ENCODE measurements at regions not wholly inside any gene's neighbourhood (a gene's known extent, or its start where the extent isn't known, plus 50 kb on each side); places are given as distances from the start of the nearest gene placed in this dataset.

DNA sequence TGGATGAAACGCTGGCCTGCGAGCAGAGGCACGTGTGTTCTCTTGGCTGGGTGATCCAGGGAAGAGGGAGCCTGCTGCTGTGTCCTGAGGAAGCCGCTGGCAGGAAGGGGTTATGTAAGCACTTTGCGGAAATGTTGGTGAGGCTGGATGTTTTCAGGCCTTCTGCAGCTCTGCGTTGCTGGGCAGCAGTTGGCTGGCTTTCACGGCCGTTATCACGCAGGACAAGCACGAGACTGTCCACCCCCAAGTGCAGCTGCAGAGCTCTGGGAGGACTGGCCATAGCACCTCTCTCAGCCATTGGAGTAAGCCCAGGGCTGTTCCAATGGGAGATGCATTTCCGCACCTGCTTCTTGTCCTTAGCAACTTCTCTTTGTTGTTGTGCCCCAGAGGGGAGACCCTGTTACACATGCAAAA lies 146.9 kb upstream of the SOX21 start (continued):
- TF ChIP-seq, protein P1, sequence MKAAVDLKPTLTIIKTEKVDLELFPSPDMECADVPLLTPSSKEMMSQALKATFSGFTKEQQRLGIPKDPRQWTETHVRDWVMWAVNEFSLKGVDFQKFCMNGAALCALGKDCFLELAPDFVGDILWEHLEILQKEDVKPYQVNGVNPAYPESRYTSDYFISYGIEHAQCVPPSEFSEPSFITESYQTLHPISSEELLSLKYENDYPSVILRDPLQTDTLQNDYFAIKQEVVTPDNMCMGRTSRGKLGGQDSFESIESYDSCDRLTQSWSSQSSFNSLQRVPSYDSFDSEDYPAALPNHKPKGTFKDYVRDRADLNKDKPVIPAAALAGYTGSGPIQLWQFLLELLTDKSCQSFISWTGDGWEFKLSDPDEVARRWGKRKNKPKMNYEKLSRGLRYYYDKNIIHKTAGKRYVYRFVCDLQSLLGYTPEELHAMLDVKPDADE (conservative IDR thresholded peaks at IDR 0.05; ENCODE audit: control insufficient read depth, low read depth, low read length), result no peak

DNA sequence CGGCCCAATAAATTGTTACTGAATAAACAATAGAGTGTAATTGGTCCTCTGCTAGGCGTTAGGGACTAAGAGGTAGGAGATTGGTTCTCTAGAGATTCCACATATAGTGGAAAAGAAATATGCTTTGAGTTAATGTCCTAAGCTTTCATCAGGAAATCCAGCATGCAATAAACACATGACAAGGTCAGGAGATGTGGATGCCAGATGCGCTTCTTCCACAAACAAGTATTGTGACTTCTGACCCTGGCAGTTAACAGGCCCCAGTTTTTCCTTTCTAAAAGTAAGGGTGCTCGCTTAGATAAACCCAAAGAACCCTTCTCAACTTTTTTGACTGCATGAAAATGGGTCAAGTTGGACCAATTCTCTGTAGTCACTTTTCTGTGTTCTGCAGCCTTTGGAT lies 146.5 kb upstream of the SOX21 start:
- intact Hi-C loops (cut with micrococcal nuclease) (no loop called here), in situ Hi-C loops (cut with MboI) (no loop called here)
- no peak overlapping the region for H3K27ac ChIP-seq (ENCODE audit: extremely low read depth, low read depth, low read length)
- ATAC-seq, result no peak
- WGBS (ENCODE audit: insufficient coverage, low coverage, missing lambda C conversion rate), result 0% methylated on average over 4 of the region's 4 CpGs
- no peak for DNase-seq (ENCODE audit: extremely low read depth in 1 of 4, low spot score in 3 of 4)
- no peaks in the 10 kb centered on the region; a peak in 1 of 5 replicates for H3K4me1 ChIP-seq (replicated peaks in 1 of 2; ENCODE audit: control insufficient read depth in 2 of 2, insufficient read depth in 2 of 2, low read length in 2 of 2)
- H2AFZ ChIP-seq (ENCODE audit: low read depth, low read length), result no peak overlapping the region
- no peaks in the 10 kb centered on the region for H3K9me1 ChIP-seq (ENCODE audit: control insufficient read depth, insufficient read depth, low read length)
- H3K4me2 ChIP-seq (ENCODE audit: insufficient read depth, low read length), result no peak overlapping the region
- no peaks in the 10 kb centered on the region for H3K9me3 ChIP-seq (replicated peaks; ENCODE audit: control insufficient read depth, insufficient read depth, low read depth, low read length)
- no TSS peak for BruUV-seq (replicated peaks)
- H3K4me3 ChIP-seq, result no peak overlapping the region
- no peaks in the 10 kb centered on the region for H3K36me3 ChIP-seq (ENCODE audit: control insufficient read depth, insufficient read depth, low read length)
- FAIRE-seq, result no peak
- ChIA-PET POLR2A (interaction anchor here (0.7 kb wide), 1 partner anchor 26 kb away, joined by 4 read pairs; no protein-coding TSS in a partner anchor), CTCF (ENCODE audit: low intra/inter-chr PET ratio) (no interaction called here)
- no peak overlapping the region for H3K9ac ChIP-seq (ENCODE audit: insufficient read depth in 1 of 2, low read depth in 2 of 2, low read length in 2 of 2)
- no peaks in the 10 kb centered on the region for H4K20me1 ChIP-seq (replicated peaks; ENCODE audit: control insufficient read depth, insufficient read depth, low read length)
- peaks cover 9 to 21% of the 10 kb centered on the region in 2 experiments; a peak in 4 of 5 replicates for H3K27me3 ChIP-seq (ENCODE audit: control insufficient read depth in 2 of 2, insufficient read depth in 2 of 2, low read length in 2 of 2)
- H3K79me2 ChIP-seq (ENCODE audit: control insufficient read depth, insufficient read depth, low read length), result no peaks in the 10 kb centered on the region
- TF ChIP-seq NCOA6 (IDR thresholded peaks at IDR 0.05) (no peak), SMAD4 (CRISPR knock-in tag; conservative IDR thresholded peaks at IDR 0.05) (no peak), ZNF311 (CRISPR knock-in tag; IDR thresholded peaks at IDR 0.05) (no peak), ZNF507 (tag; conservative IDR thresholded peaks at IDR 0.05) (no peak), GTF2F1 (IDR thresholded peaks at IDR 0.05; ENCODE audit: low read depth, low read length) (no peak), CREBBP (IDR thresholded peaks at IDR 0.05; ENCODE audit: low read depth, low read length) (no peak), MBD2 (IDR thresholded peaks at IDR 0.05; ENCODE audit: borderline replicate concordance, low read depth) (no peak), MAFF (IDR thresholded peaks at IDR 0.05; ENCODE audit: low read length) (no peak)
- TF ChIP-seq, protein P2, sequence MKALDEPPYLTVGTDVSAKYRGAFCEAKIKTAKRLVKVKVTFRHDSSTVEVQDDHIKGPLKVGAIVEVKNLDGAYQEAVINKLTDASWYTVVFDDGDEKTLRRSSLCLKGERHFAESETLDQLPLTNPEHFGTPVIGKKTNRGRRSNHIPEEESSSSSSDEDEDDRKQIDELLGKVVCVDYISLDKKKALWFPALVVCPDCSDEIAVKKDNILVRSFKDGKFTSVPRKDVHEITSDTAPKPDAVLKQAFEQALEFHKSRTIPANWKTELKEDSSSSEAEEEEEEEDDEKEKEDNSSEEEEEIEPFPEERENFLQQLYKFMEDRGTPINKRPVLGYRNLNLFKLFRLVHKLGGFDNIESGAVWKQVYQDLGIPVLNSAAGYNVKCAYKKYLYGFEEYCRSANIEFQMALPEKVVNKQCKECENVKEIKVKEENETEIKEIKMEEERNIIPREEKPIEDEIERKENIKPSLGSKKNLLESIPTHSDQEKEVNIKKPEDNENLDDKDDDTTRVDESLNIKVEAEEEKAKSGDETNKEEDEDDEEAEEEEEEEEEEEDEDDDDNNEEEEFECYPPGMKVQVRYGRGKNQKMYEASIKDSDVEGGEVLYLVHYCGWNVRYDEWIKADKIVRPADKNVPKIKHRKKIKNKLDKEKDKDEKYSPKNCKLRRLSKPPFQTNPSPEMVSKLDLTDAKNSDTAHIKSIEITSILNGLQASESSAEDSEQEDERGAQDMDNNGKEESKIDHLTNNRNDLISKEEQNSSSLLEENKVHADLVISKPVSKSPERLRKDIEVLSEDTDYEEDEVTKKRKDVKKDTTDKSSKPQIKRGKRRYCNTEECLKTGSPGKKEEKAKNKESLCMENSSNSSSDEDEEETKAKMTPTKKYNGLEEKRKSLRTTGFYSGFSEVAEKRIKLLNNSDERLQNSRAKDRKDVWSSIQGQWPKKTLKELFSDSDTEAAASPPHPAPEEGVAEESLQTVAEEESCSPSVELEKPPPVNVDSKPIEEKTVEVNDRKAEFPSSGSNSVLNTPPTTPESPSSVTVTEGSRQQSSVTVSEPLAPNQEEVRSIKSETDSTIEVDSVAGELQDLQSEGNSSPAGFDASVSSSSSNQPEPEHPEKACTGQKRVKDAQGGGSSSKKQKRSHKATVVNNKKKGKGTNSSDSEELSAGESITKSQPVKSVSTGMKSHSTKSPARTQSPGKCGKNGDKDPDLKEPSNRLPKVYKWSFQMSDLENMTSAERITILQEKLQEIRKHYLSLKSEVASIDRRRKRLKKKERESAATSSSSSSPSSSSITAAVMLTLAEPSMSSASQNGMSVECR (CRISPR knock-in tag; IDR thresholded peaks at IDR 0.05), result no peak
- TF ChIP-seq, protein P3, sequence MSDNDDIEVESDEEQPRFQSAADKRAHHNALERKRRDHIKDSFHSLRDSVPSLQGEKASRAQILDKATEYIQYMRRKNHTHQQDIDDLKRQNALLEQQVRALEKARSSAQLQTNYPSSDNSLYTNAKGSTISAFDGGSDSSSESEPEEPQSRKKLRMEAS (CRISPR knock-in tag; IDR thresholded peaks at IDR 0.05), result no peak
- TF ChIP-seq, protein P4, sequence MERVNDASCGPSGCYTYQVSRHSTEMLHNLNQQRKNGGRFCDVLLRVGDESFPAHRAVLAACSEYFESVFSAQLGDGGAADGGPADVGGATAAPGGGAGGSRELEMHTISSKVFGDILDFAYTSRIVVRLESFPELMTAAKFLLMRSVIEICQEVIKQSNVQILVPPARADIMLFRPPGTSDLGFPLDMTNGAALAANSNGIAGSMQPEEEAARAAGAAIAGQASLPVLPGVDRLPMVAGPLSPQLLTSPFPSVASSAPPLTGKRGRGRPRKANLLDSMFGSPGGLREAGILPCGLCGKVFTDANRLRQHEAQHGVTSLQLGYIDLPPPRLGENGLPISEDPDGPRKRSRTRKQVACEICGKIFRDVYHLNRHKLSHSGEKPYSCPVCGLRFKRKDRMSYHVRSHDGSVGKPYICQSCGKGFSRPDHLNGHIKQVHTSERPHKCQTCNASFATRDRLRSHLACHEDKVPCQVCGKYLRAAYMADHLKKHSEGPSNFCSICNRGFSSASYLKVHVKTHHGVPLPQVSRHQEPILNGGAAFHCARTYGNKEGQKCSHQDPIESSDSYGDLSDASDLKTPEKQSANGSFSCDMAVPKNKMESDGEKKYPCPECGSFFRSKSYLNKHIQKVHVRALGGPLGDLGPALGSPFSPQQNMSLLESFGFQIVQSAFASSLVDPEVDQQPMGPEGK (CRISPR knock-in tag; IDR thresholded peaks at IDR 0.05; ENCODE audit: borderline replicate concordance), result no peak
- TF ChIP-seq, protein P5, sequence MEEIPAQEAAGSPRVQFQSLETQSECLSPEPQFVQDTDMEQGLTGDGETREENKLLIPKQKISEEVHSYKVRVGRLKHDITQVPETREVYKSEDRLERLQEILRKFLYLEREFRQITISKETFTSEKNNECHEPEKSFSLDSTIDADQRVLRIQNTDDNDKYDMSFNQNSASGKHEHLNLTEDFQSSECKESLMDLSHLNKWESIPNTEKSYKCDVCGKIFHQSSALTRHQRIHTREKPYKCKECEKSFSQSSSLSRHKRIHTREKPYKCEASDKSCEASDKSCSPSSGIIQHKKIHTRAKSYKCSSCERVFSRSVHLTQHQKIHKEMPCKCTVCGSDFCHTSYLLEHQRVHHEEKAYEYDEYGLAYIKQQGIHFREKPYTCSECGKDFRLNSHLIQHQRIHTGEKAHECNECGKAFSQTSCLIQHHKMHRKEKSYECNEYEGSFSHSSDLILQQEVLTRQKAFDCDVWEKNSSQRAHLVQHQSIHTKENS (CRISPR knock-in tag; IDR thresholded peaks at IDR 0.05), result no peak

All from K562 (cell line).